GM23338 (cell line): ENCODE measurements at regions not wholly inside any gene's neighbourhood (a gene's known extent, or its start where the extent isn't known, plus 50 kb on each side); places are given as distances from the start of the nearest gene placed in this dataset.

Experiments used
- ATAC-seq: fragments of 200-7000 bp; cut with Tn5 transposase; 3 replicates; pipeline ENCODE4 v1.9.1; 2020
- DNase-seq: peaks from one replicate; pipeline ENCODE4 v3.0.0-alpha.2; 2015; ENCODE audit warnings: low spot score
- H2AFZ ChIP-seq: fragments of 200-600 bp; sonication (generic); 2 replicates; pipeline ENCODE4 v1.8.0; 2016; ENCODE audit warnings: antibody characterized with exemption, mild to moderate bottlenecking, moderate library complexity
- H3F3A ChIP-seq: fragments of 200-600 bp; sonication (generic); replicated peaks from 2 replicates; pipeline ENCODE4 v1.8.0; 2017; ENCODE audit warnings: antibody characterized with exemption, mixed run types, low read depth
- H3K27ac ChIP-seq: fragments of 200-600 bp; sonication (generic); 2 replicates; pipeline ENCODE4 v1.6.1; 2016; ENCODE audit warnings: low read depth
- H3K27me3 ChIP-seq: fragments of 200-600 bp; sonication (generic); 2 replicates; pipeline ENCODE4 v1.8.0; 2016; ENCODE audit warnings: mild to moderate bottlenecking, mixed run types, moderate library complexity; ENCODE audit not compliant: insufficient read depth
- H3K36me3 ChIP-seq: fragments of 200-600 bp; sonication (generic); 2 replicates; pipeline ENCODE4 v1.8.0; 2016; ENCODE audit warnings: mild to moderate bottlenecking; ENCODE audit not compliant: insufficient read depth
- H3K4me1 ChIP-seq: fragments of 200-600 bp; sonication (generic); 2 replicates; pipeline ENCODE4 v1.8.0; 2016; ENCODE audit warnings: mild to moderate bottlenecking, moderate library complexity; ENCODE audit not compliant: insufficient read depth
- H3K4me2 ChIP-seq: fragments of 200-600 bp; sonication (generic); 2 replicates; pipeline ENCODE4 v1.7.1; 2017; ENCODE audit warnings: mixed run types
- H3K4me3 ChIP-seq: fragments of 200-600 bp; sonication (generic); 2 replicates; pipeline ENCODE4 v1.6.1; 2016; ENCODE audit warnings: mixed run types
- H3K79me2 ChIP-seq: fragments of 200-600 bp; sonication (generic); replicated peaks from 2 replicates; pipeline ENCODE4 v1.8.0; 2017; ENCODE audit warnings: mild to moderate bottlenecking; ENCODE audit not compliant: insufficient read depth
- H3K9me2 ChIP-seq: fragments of 200-600 bp; sonication (generic); 2 replicates; pipeline ENCODE4 v1.8.0; 2017; ENCODE audit not compliant: insufficient read depth
- H4K20me1 ChIP-seq: fragments of 200-600 bp; sonication (generic); replicated peaks from 2 replicates; pipeline ENCODE4 v1.8.0; 2017; ENCODE audit warnings: mild to moderate bottlenecking; ENCODE audit not compliant: insufficient read depth
- H3K27ac Mint-ChIP-seq: 2 replicates; pipeline ENCODE4 v1.8.0; 2020; ENCODE audit warnings: inconsistent platforms, mild to moderate bottlenecking, moderate library complexity, mixed read lengths
- H3K27me3 Mint-ChIP-seq: 3 replicates; pipeline ENCODE4 v1.8.0; 2022; ENCODE audit warnings: low read depth, mild to moderate bottlenecking, moderate library complexity, mixed read lengths, inconsistent platforms; ENCODE audit not compliant: insufficient read depth, poor library complexity
- H3K36me3 Mint-ChIP-seq: 3 replicates; pipeline ENCODE4 v1.8.0; 2021; ENCODE audit warnings: low read depth, mild to moderate bottlenecking, inconsistent platforms, moderate library complexity, mixed read lengths
- H3K4me1 Mint-ChIP-seq: 3 replicates; pipeline ENCODE4 v1.8.0; 2020; ENCODE audit warnings: mild to moderate bottlenecking, inconsistent platforms, mixed read lengths
- H3K4me3 Mint-ChIP-seq: 3 replicates; pipeline ENCODE4 v1.8.0; 2021; ENCODE audit warnings: moderate library complexity, mild to moderate bottlenecking, inconsistent platforms, mixed read lengths
- H3K9me3 Mint-ChIP-seq: 3 replicates; pipeline ENCODE4 v1.8.0; 2020; ENCODE audit warnings: moderate library complexity, mild to moderate bottlenecking, inconsistent platforms, mixed read lengths
- CREB1 ChIP-seq: fragments of 250-450 bp; sonication (Bioruptor Pico); IDR thresholded peaks from 2 replicates; pipeline ENCODE4 v1.5.0; 2020; ENCODE audit warnings: low read depth, mild to moderate bottlenecking, moderate library complexity
- CTCF ChIP-seq, 2 experiments: fragments of 200-600 bp in 1 of 2; sonication (generic) in 1 of 2; conservative IDR thresholded peaks; 2 replicates each; pipeline versions ENCODE4 v1.5.1 to v1.6.1; 2016 to 2017; ENCODE audit warnings: antibody characterized with exemption in 2 of 2, low read depth in 2 of 2, mild to moderate bottlenecking in 2 of 2, moderate library complexity in 1 of 2
- ETS1 ChIP-seq: IDR thresholded peaks from 2 replicates; pipeline ENCODE4 v1.6.1; 2016; ENCODE audit warnings: antibody characterized with exemption
- EZH2 ChIP-seq: fragments of 200-600 bp; sonication (generic); IDR thresholded peaks from one replicate; pipeline ENCODE4 v1.8.0; 2017; ENCODE audit warnings: antibody characterized with exemption, mild to moderate bottlenecking, low read depth; ENCODE audit not compliant: unreplicated experiment
- EZH2phosphoT487 ChIP-seq: fragments of 200-600 bp; sonication (generic); IDR thresholded peaks from one replicate; pipeline ENCODE4 v1.8.1; 2018; ENCODE audit warnings: antibody characterized with exemption; ENCODE audit not compliant: unreplicated experiment
- JUNB ChIP-seq: IDR thresholded peaks from one replicate; pipeline ENCODE4 v1.6.1; 2016; ENCODE audit warnings: antibody characterized with exemption; ENCODE audit not compliant: unreplicated experiment
- NANOG ChIP-seq: IDR thresholded peaks from 2 replicates; pipeline ENCODE4 v1.6.1; 2016; ENCODE audit warnings: antibody characterized with exemption, borderline replicate concordance
- POLR2AphosphoS5 ChIP-seq: IDR thresholded peaks from 2 replicates; pipeline ENCODE4 v1.6.1; 2016; ENCODE audit warnings: antibody characterized with exemption, low read depth
- REST ChIP-seq: IDR thresholded peaks from one replicate; pipeline ENCODE4 v1.6.1; 2018; ENCODE audit warnings: antibody characterized with exemption; ENCODE audit not compliant: unreplicated experiment
- STAT1 ChIP-seq: IDR thresholded peaks from one replicate; pipeline ENCODE4 v1.6.1; 2016; ENCODE audit warnings: antibody characterized with exemption; ENCODE audit not compliant: unreplicated experiment
- ZNF114 ChIP-seq: fragments of 250-450 bp; sonication (Bioruptor Pico); IDR thresholded peaks from 2 replicates; pipeline ENCODE4 v1.5.0; 2020; ENCODE audit warnings: mild to moderate bottlenecking, moderate library complexity
- ZNF331 ChIP-seq: fragments of 250-450 bp; sonication (Bioruptor Pico); IDR thresholded peaks from 2 replicates; pipeline ENCODE4 v1.5.0; 2020; ENCODE audit warnings: low read depth, mild to moderate bottlenecking, moderate library complexity
- ZNF462 ChIP-seq: fragments of 250-450 bp; sonication (Bioruptor Pico); IDR thresholded peaks from 2 replicates; pipeline ENCODE4 v1.5.0; 2020; ENCODE audit warnings: mild to moderate bottlenecking, moderate library complexity

GRCh38 chr1:30606166-30606565 lies 117.2 kb downstream of the MATN1 start:
- Histone ChIP-seq H3K27me3 (no peaks in the 10 kb centered on the region), H4K20me1 (no peaks in the 10 kb centered on the region), H3K27ac (no peak overlapping the region), H2AFZ (no peak overlapping the region), H3K4me2 (no peak overlapping the region), H3K4me1 (no peaks in the 10 kb centered on the region), H3K79me2 (no peaks in the 10 kb centered on the region), H3F3A (no peaks in the 10 kb centered on the region), H3K9me2 (no peaks in the 10 kb centered on the region), H3K4me3 (no peak overlapping the region), H3K36me3 (no peaks in the 10 kb centered on the region)
- H3K27ac Mint-ChIP-seq: no peak overlapping the region
- peaks cover 3% of the 10 kb centered on the region for H3K27me3 Mint-ChIP-seq
- H3K9me3 Mint-ChIP-seq: peaks cover 15% of the 10 kb centered on the region
- no peak overlapping the region for H3K4me3 Mint-ChIP-seq
- no peak for TF ChIP-seq NANOG
- TF ChIP-seq CREB1 (CRISPR knock-in tag): no peak
- TF ChIP-seq EZH2phosphoT487: no peak
- TF ChIP-seq JUNB: no peak
- no peak for TF ChIP-seq STAT1
- TF ChIP-seq EZH2: no peak
- TF ChIP-seq CTCF (conservative IDR thresholded peaks at IDR 0.05; ENCODE audit: low read depth in 2 of 2): no peak
- TF ChIP-seq ZNF462 (CRISPR knock-in tag): no peak
- no peak for TF ChIP-seq ZNF331 (CRISPR knock-in tag)
- TF ChIP-seq ZNF114 (CRISPR knock-in tag): no peak
- TF ChIP-seq ETS1: no peak
- TF ChIP-seq POLR2AphosphoS5: no peak
- TF ChIP-seq REST: no peak
- H3K4me1 Mint-ChIP-seq: peaks cover 5% of the 10 kb centered on the region; the same call in 2 of the 3 replicates
- H3K36me3 Mint-ChIP-seq: peaks cover 2% of the 10 kb centered on the region
- no peak for DNase-seq
- no peak for ATAC-seq
